SK-N-SH (cell line): ENCODE measurements at regions not wholly inside any gene's neighbourhood (a gene's known extent, or its start where the extent isn't known, plus 50 kb on each side); places are given as distances from the start of the nearest gene placed in this dataset.

Source experiments
- ELF1 ChIP-seq: IDR thresholded peaks from 2 replicates; pipeline ENCODE4 v1.4.0; 2012
- MEF2A ChIP-seq: IDR thresholded peaks from 2 replicates; pipeline ENCODE4 v1.4.0; 2012; ENCODE audit warnings: low read depth, borderline replicate concordance
- MXI1 ChIP-seq: IDR thresholded peaks from 2 replicates; pipeline ENCODE4 v1.6.1; 2012; ENCODE audit warnings: mild to moderate bottlenecking, low read depth, low read length, improper control_type of control experiment
- NFIC ChIP-seq: IDR thresholded peaks from 2 replicates; pipeline ENCODE4 v1.4.0; 2012; ENCODE audit warnings: borderline replicate concordance
- POLR2AphosphoS5 ChIP-seq: IDR thresholded peaks from 2 replicates; pipeline ENCODE4 v1.6.1; 2012; ENCODE audit warnings: low read depth, low read length
- RCOR1 ChIP-seq: fragments of 150-350 bp; IDR thresholded peaks from 2 replicates; pipeline ENCODE4 v1.6.1; 2017; ENCODE audit warnings: antibody characterized with exemption, low read length
- RFX5 ChIP-seq: IDR thresholded peaks from 2 replicates; pipeline ENCODE4 v1.6.1; 2012; ENCODE audit warnings: mild to moderate bottlenecking, improper control_type of control experiment, low read length
- SIN3A ChIP-seq: IDR thresholded peaks from 2 replicates; pipeline ENCODE4 v1.6.1; 2012; ENCODE audit warnings: low read depth, mild to moderate bottlenecking, low read length, moderate library complexity, borderline replicate concordance
- TAF1 ChIP-seq: IDR thresholded peaks from 2 replicates; pipeline ENCODE4 v1.6.1; 2012; ENCODE audit warnings: low read depth, mild to moderate bottlenecking, low read length, moderate library complexity, borderline replicate concordance
- YY1 ChIP-seq: IDR thresholded peaks from 2 replicates; pipeline ENCODE4 v1.4.0; 2012; ENCODE audit warnings: low read depth, mild to moderate bottlenecking
- TF ChIP-seq, protein P1 (sequence below): IDR thresholded peaks from 2 replicates; pipeline ENCODE4 v1.4.0; 2012; ENCODE audit warnings: low read depth
- TF ChIP-seq, protein P2 (sequence below): fragments of 200-600 bp; sonication (generic); IDR thresholded peaks from 2 replicates; pipeline ENCODE4 v1.6.1; 2017; ENCODE audit warnings: antibody characterized with exemption, mild to moderate bottlenecking, moderate library complexity
- TF ChIP-seq, protein P3 (sequence below): IDR thresholded peaks from 2 replicates; pipeline ENCODE4 v1.4.0; 2012; ENCODE audit warnings: low read depth, borderline replicate concordance
- TF ChIP-seq, protein P4 (sequence below): IDR thresholded peaks from 2 replicates; pipeline ENCODE4 v1.6.1; 2012; ENCODE audit warnings: mild to moderate bottlenecking, low read depth, low read length, moderate library complexity

DNA sequence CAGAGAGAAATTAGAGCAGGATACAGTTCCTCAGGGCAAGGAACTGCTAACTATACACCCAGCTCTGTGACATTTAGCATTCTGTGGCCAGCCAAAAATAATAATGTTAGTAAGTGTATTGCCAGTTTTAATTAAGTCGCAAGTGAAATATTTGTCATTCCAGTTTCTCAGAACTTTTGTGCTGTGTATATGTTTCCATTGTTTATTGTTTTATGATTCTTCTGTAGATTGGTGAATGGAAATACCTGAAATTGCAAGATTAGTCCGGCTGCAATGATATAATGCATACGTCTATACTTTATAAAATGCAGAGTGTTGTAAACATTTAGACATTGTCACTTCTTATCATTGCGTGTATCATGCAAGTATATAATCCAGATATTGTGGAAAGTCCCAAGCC, 351.3 kb upstream of the GRM7 start:
- no peak for TF ChIP-seq MEF2A
- TF ChIP-seq, protein P1, sequence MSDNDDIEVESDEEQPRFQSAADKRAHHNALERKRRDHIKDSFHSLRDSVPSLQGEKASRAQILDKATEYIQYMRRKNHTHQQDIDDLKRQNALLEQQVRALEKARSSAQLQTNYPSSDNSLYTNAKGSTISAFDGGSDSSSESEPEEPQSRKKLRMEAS: no peak
- no peak for TF ChIP-seq POLR2AphosphoS5
- TF ChIP-seq, protein P2, sequence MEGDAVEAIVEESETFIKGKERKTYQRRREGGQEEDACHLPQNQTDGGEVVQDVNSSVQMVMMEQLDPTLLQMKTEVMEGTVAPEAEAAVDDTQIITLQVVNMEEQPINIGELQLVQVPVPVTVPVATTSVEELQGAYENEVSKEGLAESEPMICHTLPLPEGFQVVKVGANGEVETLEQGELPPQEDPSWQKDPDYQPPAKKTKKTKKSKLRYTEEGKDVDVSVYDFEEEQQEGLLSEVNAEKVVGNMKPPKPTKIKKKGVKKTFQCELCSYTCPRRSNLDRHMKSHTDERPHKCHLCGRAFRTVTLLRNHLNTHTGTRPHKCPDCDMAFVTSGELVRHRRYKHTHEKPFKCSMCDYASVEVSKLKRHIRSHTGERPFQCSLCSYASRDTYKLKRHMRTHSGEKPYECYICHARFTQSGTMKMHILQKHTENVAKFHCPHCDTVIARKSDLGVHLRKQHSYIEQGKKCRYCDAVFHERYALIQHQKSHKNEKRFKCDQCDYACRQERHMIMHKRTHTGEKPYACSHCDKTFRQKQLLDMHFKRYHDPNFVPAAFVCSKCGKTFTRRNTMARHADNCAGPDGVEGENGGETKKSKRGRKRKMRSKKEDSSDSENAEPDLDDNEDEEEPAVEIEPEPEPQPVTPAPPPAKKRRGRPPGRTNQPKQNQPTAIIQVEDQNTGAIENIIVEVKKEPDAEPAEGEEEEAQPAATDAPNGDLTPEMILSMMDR: no peak
- no peak for TF ChIP-seq RFX5
- no peak for TF ChIP-seq NFIC
- TF ChIP-seq, protein P3, sequence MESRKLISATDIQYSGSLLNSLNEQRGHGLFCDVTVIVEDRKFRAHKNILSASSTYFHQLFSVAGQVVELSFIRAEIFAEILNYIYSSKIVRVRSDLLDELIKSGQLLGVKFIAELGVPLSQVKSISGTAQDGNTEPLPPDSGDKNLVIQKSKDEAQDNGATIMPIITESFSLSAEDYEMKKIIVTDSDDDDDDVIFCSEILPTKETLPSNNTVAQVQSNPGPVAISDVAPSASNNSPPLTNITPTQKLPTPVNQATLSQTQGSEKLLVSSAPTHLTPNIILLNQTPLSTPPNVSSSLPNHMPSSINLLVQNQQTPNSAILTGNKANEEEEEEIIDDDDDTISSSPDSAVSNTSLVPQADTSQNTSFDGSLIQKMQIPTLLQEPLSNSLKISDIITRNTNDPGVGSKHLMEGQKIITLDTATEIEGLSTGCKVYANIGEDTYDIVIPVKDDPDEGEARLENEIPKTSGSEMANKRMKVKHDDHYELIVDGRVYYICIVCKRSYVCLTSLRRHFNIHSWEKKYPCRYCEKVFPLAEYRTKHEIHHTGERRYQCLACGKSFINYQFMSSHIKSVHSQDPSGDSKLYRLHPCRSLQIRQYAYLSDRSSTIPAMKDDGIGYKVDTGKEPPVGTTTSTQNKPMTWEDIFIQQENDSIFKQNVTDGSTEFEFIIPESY: no peak
- TF ChIP-seq YY1: no peak
- TF ChIP-seq SIN3A: no peak
- no peak for TF ChIP-seq MXI1
- TF ChIP-seq ELF1: no peak
- TF ChIP-seq, protein P4, sequence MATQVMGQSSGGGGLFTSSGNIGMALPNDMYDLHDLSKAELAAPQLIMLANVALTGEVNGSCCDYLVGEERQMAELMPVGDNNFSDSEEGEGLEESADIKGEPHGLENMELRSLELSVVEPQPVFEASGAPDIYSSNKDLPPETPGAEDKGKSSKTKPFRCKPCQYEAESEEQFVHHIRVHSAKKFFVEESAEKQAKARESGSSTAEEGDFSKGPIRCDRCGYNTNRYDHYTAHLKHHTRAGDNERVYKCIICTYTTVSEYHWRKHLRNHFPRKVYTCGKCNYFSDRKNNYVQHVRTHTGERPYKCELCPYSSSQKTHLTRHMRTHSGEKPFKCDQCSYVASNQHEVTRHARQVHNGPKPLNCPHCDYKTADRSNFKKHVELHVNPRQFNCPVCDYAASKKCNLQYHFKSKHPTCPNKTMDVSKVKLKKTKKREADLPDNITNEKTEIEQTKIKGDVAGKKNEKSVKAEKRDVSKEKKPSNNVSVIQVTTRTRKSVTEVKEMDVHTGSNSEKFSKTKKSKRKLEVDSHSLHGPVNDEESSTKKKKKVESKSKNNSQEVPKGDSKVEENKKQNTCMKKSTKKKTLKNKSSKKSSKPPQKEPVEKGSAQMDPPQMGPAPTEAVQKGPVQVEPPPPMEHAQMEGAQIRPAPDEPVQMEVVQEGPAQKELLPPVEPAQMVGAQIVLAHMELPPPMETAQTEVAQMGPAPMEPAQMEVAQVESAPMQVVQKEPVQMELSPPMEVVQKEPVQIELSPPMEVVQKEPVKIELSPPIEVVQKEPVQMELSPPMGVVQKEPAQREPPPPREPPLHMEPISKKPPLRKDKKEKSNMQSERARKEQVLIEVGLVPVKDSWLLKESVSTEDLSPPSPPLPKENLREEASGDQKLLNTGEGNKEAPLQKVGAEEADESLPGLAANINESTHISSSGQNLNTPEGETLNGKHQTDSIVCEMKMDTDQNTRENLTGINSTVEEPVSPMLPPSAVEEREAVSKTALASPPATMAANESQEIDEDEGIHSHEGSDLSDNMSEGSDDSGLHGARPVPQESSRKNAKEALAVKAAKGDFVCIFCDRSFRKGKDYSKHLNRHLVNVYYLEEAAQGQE: no peak
- TF ChIP-seq RCOR1: no peak
- TF ChIP-seq TAF1: no peak
